ENCODE measurements at regions not wholly inside any gene's neighbourhood (a gene's known extent, or its start where the extent isn't known, plus 50 kb on each side); places are given as distances from the start of the nearest gene placed in this dataset.

- H3K27ac ChIP-seq: no peak overlapping the region
- no peaks in the 10 kb centered on the region for H3K9me3 ChIP-seq (replicated peaks in 1 of 3)
- DNase-seq: no peak
- intact Hi-C loops (cut with DNase I): no loop called here
- TF ChIP-seq CTCF (IDR thresholded peaks at IDR 0.05) (no peak), POLR2A (IDR thresholded peaks at IDR 0.05) (no peak)
- no peaks in the 10 kb centered on the region for H3K36me3 ChIP-seq (replicated peaks in 1 of 2)
- H3K4me1 ChIP-seq (replicated peaks in 1 of 2): peaks cover 5 to 20% of the 10 kb centered on the region in 2 donors
- WGBS, 4 donors: 80 to 85% (median 83%) methylated on average over 3 of the region's 3 CpGs
- no peaks in the 10 kb centered on the region for H3K27me3 ChIP-seq
- no peak overlapping the region for H3K4me3 ChIP-seq
These were observed 198.5 kb downstream of the RHOU start for GRCh38 chr1:228933753-228934152.

- no peaks in the 10 kb centered on the region for H3K9me3 ChIP-seq (replicated peaks in 1 of 3)
- H3K27ac ChIP-seq: no peak overlapping the region
- intact Hi-C loops (cut with DNase I): no loop called here
- no peak for DNase-seq
- peaks cover 5 to 24% of the 10 kb centered on the region in 2 donors for H3K4me1 ChIP-seq (replicated peaks in 1 of 2)
- no peaks in the 10 kb centered on the region for H3K27me3 ChIP-seq
- H3K4me3 ChIP-seq: no peak overlapping the region
- no peaks in the 10 kb centered on the region for H3K36me3 ChIP-seq (replicated peaks in 1 of 2)
- TF ChIP-seq CTCF (IDR thresholded peaks at IDR 0.05) (no peak), POLR2A (IDR thresholded peaks at IDR 0.05) (no peak)
- 80 to 92% (median 85%) methylated on average over 4 of the region's 4 CpGs for WGBS, 4 donors
These were observed 200.0 kb downstream of the RHOU start for GRCh38 chr1:228935198-228935663.

- no peak overlapping the region for H3K27ac ChIP-seq
- no peaks in the 10 kb centered on the region for H3K9me3 ChIP-seq (replicated peaks in 1 of 3)
- H3K36me3 ChIP-seq (replicated peaks in 1 of 2): no peaks in the 10 kb centered on the region
- H3K4me3 ChIP-seq: no peak overlapping the region
- peaks cover 5 to 24% of the 10 kb centered on the region in 2 donors for H3K4me1 ChIP-seq (replicated peaks in 1 of 2)
- no peaks in the 10 kb centered on the region for H3K27me3 ChIP-seq
- DNase-seq: peak in 1 of 7 donors; percentile 23
- WGBS, 4 donors: 69 to 78% (median 75%) methylated on average over 15 of the region's 15 CpGs
- no peak for TF ChIP-seq CTCF (IDR thresholded peaks at IDR 0.05)
- no peak for TF ChIP-seq POLR2A (IDR thresholded peaks at IDR 0.05)
- intact Hi-C loops (cut with DNase I): no loop called here
These were observed 200.8 kb downstream of the RHOU start for GRCh38 chr1:228935855-228936727.

GRCh38 chr1:228936881-228937280, 201.6 kb downstream of the RHOU start:
- peaks cover 5 to 24% of the 10 kb centered on the region in 2 donors for H3K4me1 ChIP-seq (replicated peaks in 1 of 2)
- H3K9me3 ChIP-seq (replicated peaks in 1 of 3): no peaks in the 10 kb centered on the region
- H3K27me3 ChIP-seq: no peaks in the 10 kb centered on the region
- no peak overlapping the region for H3K27ac ChIP-seq
- intact Hi-C loops (cut with DNase I): no loop called here
- no peak overlapping the region for H3K4me3 ChIP-seq
- DNase-seq: no peak
- TF ChIP-seq CTCF (IDR thresholded peaks at IDR 0.05): no peak
- TF ChIP-seq POLR2A (IDR thresholded peaks at IDR 0.05): no peak
- 86 to 91% (median 90%) methylated on average over 6 of the region's 6 CpGs for WGBS, 4 donors
- no peaks in the 10 kb centered on the region for H3K36me3 ChIP-seq (replicated peaks in 1 of 2)
